ENCODE measurements at regions not wholly inside any gene's neighbourhood (a gene's known extent, or its start where the extent isn't known, plus 50 kb on each side); places are given as distances from the start of the nearest gene placed in this dataset.
"Not testable (repeated sequence)": the region's sequence is repeated elsewhere in the genome, so short reads cannot be mapped to it uniquely, and the experiment has no call there.

- intact Hi-C loops (cut with DNase I) = no loop called here
- ATAC-seq = peak; percentile 54
These were observed 50.4 kb upstream of the PRSS23 start for GRCh38 chr11:86749821-86750401.

GRCh38 chr11:86749376-86749775, 51.0 kb upstream of the PRSS23 start:
- no peak for DNase-seq (ENCODE audit: low spot score)
- intact Hi-C loops (cut with DNase I) = no loop called here
- no peak for ATAC-seq

More at GRCh38 chr11:86749821-86750401, 50.4 kb upstream of the PRSS23 start:
- DNase-seq (ENCODE audit: low spot score) = no peak

GRCh38 chr11:86748296-86748695, 52.0 kb upstream of the PRSS23 start:
- intact Hi-C loops (cut with DNase I) = no loop called here
- no peak for ATAC-seq
- no peak for DNase-seq (ENCODE audit: low spot score)

GRCh38 chr11:86747801-86748200, 52.5 kb upstream of the PRSS23 start:
- intact Hi-C loops (cut with DNase I) = no loop called here
- no peak for ATAC-seq

GRCh38 chr11:86746514-86746913, 53.8 kb upstream of the PRSS23 start:
- intact Hi-C loops (cut with DNase I) = no loop called here
- ATAC-seq (no peak), DNase-seq (ENCODE audit: low spot score) (no peak)

More at GRCh38 chr11:86747801-86748200, 52.5 kb upstream of the PRSS23 start:
- DNase-seq (ENCODE audit: low spot score) = no peak

GRCh38 chr11:86745571-86745970, 54.8 kb upstream of the PRSS23 start:
- no peak for DNase-seq (ENCODE audit: low spot score)
- intact Hi-C loops (cut with DNase I) = no loop called here
- ATAC-seq = no peak

GRCh38 chr11:86743223-86744118, 56.9 kb upstream of the PRSS23 start:
- intact Hi-C loops (cut with DNase I) = no loop called here
- DNase-seq (ENCODE audit: low spot score) (no peak), ATAC-seq (peak; percentile 69)

- ATAC-seq = no peak
- no peak for DNase-seq (ENCODE audit: low spot score)
- intact Hi-C loops (cut with DNase I) = no loop called here
These were observed 58.2 kb upstream of the PRSS23 start for GRCh38 chr11:86741839-86742805.

GRCh38 chr11:86741484-86741835, 58.9 kb upstream of the PRSS23 start:
- intact Hi-C loops (cut with DNase I) = no loop called here
- no peak for ATAC-seq
- no peak for DNase-seq (ENCODE audit: low spot score)

GRCh38 chr11:86740628-86741483, 59.5 kb upstream of the PRSS23 start:
- intact Hi-C loops (cut with DNase I) = no loop called here
- DNase-seq (ENCODE audit: low spot score) (no peak), ATAC-seq (peak; percentile 84)

GRCh38 chr11:86738568-86738967, 61.8 kb upstream of the PRSS23 start:
- intact Hi-C loops (cut with DNase I) = no loop called here
- ATAC-seq = no peak

GRCh38 chr11:86737737-86738136, 62.6 kb upstream of the PRSS23 start:
- intact Hi-C loops (cut with DNase I) = no loop called here
- ATAC-seq (no peak), DNase-seq (ENCODE audit: low spot score) (no peak)

More at GRCh38 chr11:86738568-86738967, 61.8 kb upstream of the PRSS23 start:
- DNase-seq (ENCODE audit: low spot score) = no peak

- DNase-seq (ENCODE audit: low spot score) = no peak
- intact Hi-C loops (cut with DNase I) = no loop called here
- ATAC-seq = no peak
These were observed 63.1 kb upstream of the PRSS23 start for GRCh38 chr11:86737230-86737629.

- DNase-seq (ENCODE audit: low spot score) = no peak
- ATAC-seq = no peak
- intact Hi-C loops (cut with DNase I) = no loop called here
These were observed 63.8 kb upstream of the PRSS23 start for GRCh38 chr11:86736291-86737143.

- no peak for DNase-seq (ENCODE audit: low spot score)
- intact Hi-C loops (cut with DNase I) = no loop called here
- no peak for ATAC-seq
These were observed 63.3 kb upstream of the ME3 start for GRCh38 chr11:86735451-86736290.

GRCh38 chr11:86732739-86733138, 60.3 kb upstream of the ME3 start:
- DNase-seq (ENCODE audit: low spot score); intact Hi-C loops (cut with DNase I); ATAC-seq: not testable (repeated sequence)

GRCh38 chr11:86732286-86732685, 59.9 kb upstream of the ME3 start:
- intact Hi-C loops (cut with DNase I); ATAC-seq: not testable (repeated sequence)

More at GRCh38 chr11:86732286-86732685, 59.9 kb upstream of the ME3 start:
- not testable (repeated sequence) for DNase-seq (ENCODE audit: low spot score)

All from sciatic nerve (tissue), 2 donors.